Stimulated activated CD4-positive, alpha-beta T cell treated with anti-CD3 and anti-CD28 coated beads, Interleukin-2, amount 100 ng/mL, for 48 hours (primary cell): ENCODE measurements at regions not wholly inside any gene's neighbourhood (a gene's known extent, or its start where the extent isn't known, plus 50 kb on each side); places are given as distances from the start of the nearest gene placed in this dataset.
A peak's percentile ranks its signal among the peaks of the same experiment; 100 is the strongest.
"Not testable (repeated sequence)": the region's sequence is repeated elsewhere in the genome, so short reads cannot be mapped to it uniquely, and the experiment has no call there.

Experiments
- DNase-seq, 2 donors: peaks; one replicate each; pipeline ENCODE4 v3.0.0-alpha.2; 2020

GRCh38 chr1:228611707-228612106, 123.6 kb upstream of the RHOU start:
- DNase-seq: not testable (repeated sequence)

GRCh38 chr1:228622002-228622716, 113.1 kb upstream of the RHOU start:
- DNase-seq: not testable (repeated sequence)

- not testable (repeated sequence) for DNase-seq
Observed at GRCh38 chr1:228626481-228626880, 108.8 kb upstream of the RHOU start.

- not testable (repeated sequence) for DNase-seq
Observed at GRCh38 chr1:228632858-228633257, 102.4 kb upstream of the RHOU start.

GRCh38 chr1:228635304-228635703, 100.0 kb upstream of the RHOU start:
- peak in 1 of 2 donors; percentile 43 for DNase-seq

GRCh38 chr1:228637529-228637928, 97.8 kb upstream of the RHOU start:
- DNase-seq: not testable (repeated sequence)

GRCh38 chr1:228646717-228647522, 88.4 kb upstream of the RHOU start:
- DNase-seq: no peak

GRCh38 chr1:228647523-228648444, 87.5 kb upstream of the RHOU start:
- no peak for DNase-seq

GRCh38 chr1:228648647-228649383, 86.5 kb upstream of the RHOU start:
- DNase-seq: no peak

- DNase-seq: no peak
Observed at GRCh38 chr1:228650141-228650540, 85.1 kb upstream of the RHOU start.

GRCh38 chr1:228650946-228651345, 84.3 kb upstream of the RHOU start:
- DNase-seq: no peak

GRCh38 chr1:228652116-228652515, 83.2 kb upstream of the RHOU start:
- DNase-seq: no peak

- not testable (repeated sequence) for DNase-seq
Observed at GRCh38 chr1:228653057-228653456, 82.2 kb upstream of the RHOU start.

- no peak for DNase-seq
Observed at GRCh38 chr1:228653748-228654147, 81.5 kb upstream of the RHOU start.

GRCh38 chr1:228655796-228656394, 79.4 kb upstream of the RHOU start:
- no peak for DNase-seq

- DNase-seq: not testable (repeated sequence)
Observed at GRCh38 chr1:228662007-228662689, 73.1 kb upstream of the RHOU start.

- DNase-seq: peak; percentile 79 to 83
Observed at GRCh38 chr1:228664399-228664914, 70.8 kb upstream of the RHOU start.

- no peak for DNase-seq
Observed at GRCh38 chr1:228666686-228667623, 68.3 kb upstream of the RHOU start.

- DNase-seq: no peak
Observed at GRCh38 chr1:228668553-228669241, 66.6 kb upstream of the RHOU start.
